ENCODE measurements at regions not wholly inside any gene's neighbourhood (a gene's known extent, or its start where the extent isn't known, plus 50 kb on each side); places are given as distances from the start of the nearest gene placed in this dataset.

DNA sequence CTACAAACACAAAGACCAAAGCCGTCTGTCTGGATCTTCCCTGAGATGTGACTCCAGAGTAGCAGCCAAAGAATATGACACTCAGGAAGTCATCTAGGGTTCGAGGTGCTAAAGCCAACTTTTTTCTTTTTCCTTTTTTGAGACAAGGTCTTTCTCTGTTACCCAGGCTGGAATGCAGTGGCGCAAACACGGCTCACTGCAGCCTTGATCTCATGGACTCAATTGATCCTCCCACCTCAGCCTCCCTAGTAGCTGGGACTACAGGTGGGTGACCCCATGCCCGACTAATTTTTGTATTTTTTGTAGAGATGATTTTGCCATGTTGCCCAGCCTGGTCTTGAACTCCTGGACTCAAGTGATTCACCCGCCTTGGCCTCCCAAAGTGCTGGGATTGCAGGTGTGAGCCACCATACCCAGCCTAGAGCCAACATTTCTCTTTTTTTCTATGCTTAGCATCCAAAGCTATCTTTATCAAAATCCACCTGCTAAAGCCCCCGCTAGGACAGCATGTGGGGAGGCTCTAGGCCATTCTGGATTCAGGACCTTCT, 92.8 kb downstream of the TMEM17 start:
- no peak overlapping the region for H3K4me3 ChIP-seq (ENCODE audit: low read depth, low read length)
- CTCF ChIA-PET: interaction anchor here (0.6 to 1.4 kb wide), 7 partner anchors 11 to 501 kb away, joined by 3 to 8 read pairs (median 4); no protein-coding TSS in a partner anchor
- no peaks in the 10 kb centered on the region for H3K36me3 ChIP-seq (ENCODE audit: control insufficient read depth in 2 of 2, insufficient read depth in 1 of 2, low read length in 2 of 2)
- H3K9me3 ChIP-seq (ENCODE audit: control insufficient read depth, insufficient read depth, low read depth, low read length): no peaks in the 10 kb centered on the region
- POLR2A ChIA-PET: no interaction called here
- peaks cover 10% of the 10 kb centered on the region for H3K4me1 ChIP-seq (ENCODE audit: control insufficient read depth, insufficient read depth, low read length)
- no peak overlapping the region for H3K27ac ChIP-seq (ENCODE audit: extremely low read depth, low read depth, low read length)
- no peak for TF ChIP-seq ZBTB17 (tag by site-specific recombination; IDR thresholded peaks at IDR 0.05)
- TF ChIP-seq, protein P1, sequence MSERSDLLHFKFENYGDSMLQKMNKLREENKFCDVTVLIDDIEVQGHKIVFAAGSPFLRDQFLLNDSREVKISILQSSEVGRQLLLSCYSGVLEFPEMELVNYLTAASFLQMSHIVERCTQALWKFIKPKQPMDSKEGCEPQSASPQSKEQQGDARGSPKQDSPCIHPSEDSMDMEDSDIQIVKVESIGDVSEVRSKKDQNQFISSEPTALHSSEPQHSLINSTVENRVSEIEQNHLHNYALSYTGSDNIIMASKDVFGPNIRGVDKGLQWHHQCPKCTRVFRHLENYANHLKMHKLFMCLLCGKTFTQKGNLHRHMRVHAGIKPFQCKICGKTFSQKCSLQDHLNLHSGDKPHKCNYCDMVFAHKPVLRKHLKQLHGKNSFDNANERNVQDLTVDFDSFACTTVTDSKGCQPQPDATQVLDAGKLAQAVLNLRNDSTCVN (tag by site-specific recombination; optimal IDR thresholded peaks at IDR 0.05): no peak
- TF ChIP-seq ZNF629 (tag by site-specific recombination; IDR thresholded peaks at IDR 0.05): no peak
- no peak for TF ChIP-seq ZNF843 (tag by site-specific recombination; IDR thresholded peaks at IDR 0.05)
- TF ChIP-seq, protein P2, sequence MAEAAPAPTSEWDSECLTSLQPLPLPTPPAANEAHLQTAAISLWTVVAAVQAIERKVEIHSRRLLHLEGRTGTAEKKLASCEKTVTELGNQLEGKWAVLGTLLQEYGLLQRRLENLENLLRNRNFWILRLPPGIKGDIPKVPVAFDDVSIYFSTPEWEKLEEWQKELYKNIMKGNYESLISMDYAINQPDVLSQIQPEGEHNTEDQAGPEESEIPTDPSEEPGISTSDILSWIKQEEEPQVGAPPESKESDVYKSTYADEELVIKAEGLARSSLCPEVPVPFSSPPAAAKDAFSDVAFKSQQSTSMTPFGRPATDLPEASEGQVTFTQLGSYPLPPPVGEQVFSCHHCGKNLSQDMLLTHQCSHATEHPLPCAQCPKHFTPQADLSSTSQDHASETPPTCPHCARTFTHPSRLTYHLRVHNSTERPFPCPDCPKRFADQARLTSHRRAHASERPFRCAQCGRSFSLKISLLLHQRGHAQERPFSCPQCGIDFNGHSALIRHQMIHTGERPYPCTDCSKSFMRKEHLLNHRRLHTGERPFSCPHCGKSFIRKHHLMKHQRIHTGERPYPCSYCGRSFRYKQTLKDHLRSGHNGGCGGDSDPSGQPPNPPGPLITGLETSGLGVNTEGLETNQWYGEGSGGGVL (tag by site-specific recombination; IDR thresholded peaks at IDR 0.05): no peak
- TF ChIP-seq ZFP41 (tag by site-specific recombination; IDR thresholded peaks at IDR 0.05; ENCODE audit: borderline replicate concordance): no peak
- no peak for TF ChIP-seq ZNF174 (tag by site-specific recombination; IDR thresholded peaks at IDR 0.05)
- TF ChIP-seq BCL11B (tag by site-specific recombination; IDR thresholded peaks at IDR 0.05; ENCODE audit: low read depth): no peak
- TF ChIP-seq, protein P3, sequence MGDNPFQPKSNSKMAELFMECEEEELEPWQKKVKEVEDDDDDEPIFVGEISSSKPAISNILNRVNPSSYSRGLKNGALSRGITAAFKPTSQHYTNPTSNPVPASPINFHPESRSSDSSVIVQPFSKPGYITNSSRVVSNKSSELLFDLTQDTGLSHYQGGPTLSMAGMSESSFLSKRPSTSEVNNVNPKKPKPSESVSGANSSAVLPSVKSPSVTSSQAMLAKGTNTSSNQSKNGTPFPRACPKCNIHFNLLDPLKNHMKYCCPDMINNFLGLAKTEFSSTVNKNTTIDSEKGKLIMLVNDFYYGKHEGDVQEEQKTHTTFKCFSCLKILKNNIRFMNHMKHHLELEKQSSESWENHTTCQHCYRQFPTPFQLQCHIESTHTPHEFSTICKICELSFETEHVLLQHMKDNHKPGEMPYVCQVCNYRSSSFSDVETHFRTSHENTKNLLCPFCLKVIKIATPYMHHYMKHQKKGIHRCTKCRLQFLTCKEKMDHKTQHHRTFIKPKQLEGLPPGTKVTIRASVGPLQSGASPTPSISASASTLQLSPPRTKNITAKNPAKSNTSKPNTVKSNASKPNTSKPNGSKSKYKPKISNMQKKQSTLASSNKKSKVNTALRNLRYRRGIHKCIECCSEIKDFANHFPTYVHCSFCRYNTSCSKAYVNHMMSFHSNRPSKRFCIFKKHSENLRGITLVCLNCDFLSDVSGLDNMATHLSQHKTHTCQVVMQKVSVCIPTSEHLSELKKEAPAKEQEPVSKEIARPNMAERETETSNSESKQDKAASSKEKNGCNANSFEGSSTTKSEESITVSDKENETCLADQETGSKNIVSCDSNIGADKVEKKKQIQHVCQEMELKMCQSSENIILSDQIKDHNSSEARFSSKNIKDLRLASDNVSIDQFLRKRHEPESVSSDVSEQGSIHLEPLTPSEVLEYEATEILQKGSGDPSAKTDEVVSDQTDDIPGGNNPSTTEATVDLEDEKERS (tag by site-specific recombination; IDR thresholded peaks at IDR 0.05): no peak
- no peak for TF ChIP-seq ZNF549 (tag by site-specific recombination; IDR thresholded peaks at IDR 0.05)
- TF ChIP-seq ZNF214 (tag by site-specific recombination; IDR thresholded peaks at IDR 0.05; ENCODE audit: borderline replicate concordance): no peak
- TF ChIP-seq ZNF366 (tag by site-specific recombination; conservative IDR thresholded peaks at IDR 0.05): no peak
- no peak for TF ChIP-seq ZNF10 (tag by site-specific recombination; IDR thresholded peaks at IDR 0.05)
- no peak for TF ChIP-seq HOXC10 (CRISPR knock-in tag; IDR thresholded peaks at IDR 0.05)

DNA sequence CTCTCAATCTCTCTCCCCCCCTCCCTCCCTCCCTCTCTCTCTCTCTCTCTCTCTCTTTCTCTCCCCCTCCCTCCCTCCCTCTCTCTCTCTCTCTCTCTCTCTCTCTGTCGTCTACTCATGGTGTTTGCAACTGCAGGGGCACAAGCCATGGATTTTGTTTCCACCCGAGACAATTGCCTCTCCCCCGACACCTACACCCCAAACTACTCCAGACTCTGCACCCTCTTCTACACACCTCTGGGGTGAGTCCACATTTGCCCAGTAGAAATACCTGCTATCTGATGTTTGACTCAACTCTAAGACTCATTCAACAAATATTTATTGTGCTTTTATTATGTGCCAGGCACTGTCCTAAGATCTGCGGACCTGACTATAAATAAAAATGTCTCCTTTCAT, 93.7 kb downstream of the TMEM17 start:
- ChIA-PET POLR2A (interaction anchor here (1.2 kb wide), 1 partner anchor 211 kb away, joined by 3 read pairs; no protein-coding TSS in a partner anchor), CTCF (interaction anchor here (0.7 to 2.0 kb wide), 6 partner anchors 10 to 494 kb away, joined by 3 to 26 read pairs (median 4); no protein-coding TSS in a partner anchor)
- TF ChIP-seq, protein P4, sequence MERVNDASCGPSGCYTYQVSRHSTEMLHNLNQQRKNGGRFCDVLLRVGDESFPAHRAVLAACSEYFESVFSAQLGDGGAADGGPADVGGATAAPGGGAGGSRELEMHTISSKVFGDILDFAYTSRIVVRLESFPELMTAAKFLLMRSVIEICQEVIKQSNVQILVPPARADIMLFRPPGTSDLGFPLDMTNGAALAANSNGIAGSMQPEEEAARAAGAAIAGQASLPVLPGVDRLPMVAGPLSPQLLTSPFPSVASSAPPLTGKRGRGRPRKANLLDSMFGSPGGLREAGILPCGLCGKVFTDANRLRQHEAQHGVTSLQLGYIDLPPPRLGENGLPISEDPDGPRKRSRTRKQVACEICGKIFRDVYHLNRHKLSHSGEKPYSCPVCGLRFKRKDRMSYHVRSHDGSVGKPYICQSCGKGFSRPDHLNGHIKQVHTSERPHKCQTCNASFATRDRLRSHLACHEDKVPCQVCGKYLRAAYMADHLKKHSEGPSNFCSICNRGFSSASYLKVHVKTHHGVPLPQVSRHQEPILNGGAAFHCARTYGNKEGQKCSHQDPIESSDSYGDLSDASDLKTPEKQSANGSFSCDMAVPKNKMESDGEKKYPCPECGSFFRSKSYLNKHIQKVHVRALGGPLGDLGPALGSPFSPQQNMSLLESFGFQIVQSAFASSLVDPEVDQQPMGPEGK (tag by site-specific recombination; IDR thresholded peaks at IDR 0.05): no peak
- TF ChIP-seq ZNF707 (tag by site-specific recombination; IDR thresholded peaks at IDR 0.05) (no peak), ZNF175 (tag by site-specific recombination; IDR thresholded peaks at IDR 0.05) (no peak), ZNF24 (tag by site-specific recombination; IDR thresholded peaks at IDR 0.05) (no peak), ZFP3 (tag by site-specific recombination; IDR thresholded peaks at IDR 0.05; ENCODE audit: low read depth) (no peak), ZNF701 (tag by site-specific recombination; IDR thresholded peaks at IDR 0.05) (no peak)
- TF ChIP-seq, protein P5, sequence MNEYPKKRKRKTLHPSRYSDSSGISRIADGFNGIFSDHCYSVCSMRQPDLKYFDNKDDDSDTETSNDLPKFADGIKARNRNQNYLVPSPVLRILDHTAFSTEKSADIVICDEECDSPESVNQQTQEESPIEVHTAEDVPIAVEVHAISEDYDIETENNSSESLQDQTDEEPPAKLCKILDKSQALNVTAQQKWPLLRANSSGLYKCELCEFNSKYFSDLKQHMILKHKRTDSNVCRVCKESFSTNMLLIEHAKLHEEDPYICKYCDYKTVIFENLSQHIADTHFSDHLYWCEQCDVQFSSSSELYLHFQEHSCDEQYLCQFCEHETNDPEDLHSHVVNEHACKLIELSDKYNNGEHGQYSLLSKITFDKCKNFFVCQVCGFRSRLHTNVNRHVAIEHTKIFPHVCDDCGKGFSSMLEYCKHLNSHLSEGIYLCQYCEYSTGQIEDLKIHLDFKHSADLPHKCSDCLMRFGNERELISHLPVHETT (tag by site-specific recombination; IDR thresholded peaks at IDR 0.05): no peak
- TF ChIP-seq, protein P6, sequence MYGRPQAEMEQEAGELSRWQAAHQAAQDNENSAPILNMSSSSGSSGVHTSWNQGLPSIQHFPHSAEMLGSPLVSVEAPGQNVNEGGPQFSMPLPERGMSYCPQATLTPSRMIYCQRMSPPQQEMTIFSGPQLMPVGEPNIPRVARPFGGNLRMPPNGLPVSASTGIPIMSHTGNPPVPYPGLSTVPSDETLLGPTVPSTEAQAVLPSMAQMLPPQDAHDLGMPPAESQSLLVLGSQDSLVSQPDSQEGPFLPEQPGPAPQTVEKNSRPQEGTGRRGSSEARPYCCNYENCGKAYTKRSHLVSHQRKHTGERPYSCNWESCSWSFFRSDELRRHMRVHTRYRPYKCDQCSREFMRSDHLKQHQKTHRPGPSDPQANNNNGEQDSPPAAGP (tag by site-specific recombination; IDR thresholded peaks at IDR 0.05): no peak

More for the DNA sequence above, 93.7 kb downstream of the TMEM17 start:
- no peaks in the 10 kb centered on the region for H3K9me3 ChIP-seq (ENCODE audit: control insufficient read depth, insufficient read depth, low read depth, low read length)
- no peak overlapping the region for H3K27ac ChIP-seq (ENCODE audit: extremely low read depth, low read depth, low read length)
- H3K36me3 ChIP-seq (ENCODE audit: control insufficient read depth in 2 of 2, insufficient read depth in 1 of 2, low read length in 2 of 2): no peaks in the 10 kb centered on the region
- no peak overlapping the region for H3K4me3 ChIP-seq (ENCODE audit: low read depth, low read length)
- peaks cover 10% of the 10 kb centered on the region for H3K4me1 ChIP-seq (ENCODE audit: control insufficient read depth, insufficient read depth, low read length)

All from HEK293 (cell line).